ENCODE measurements at regions not wholly inside any gene's neighbourhood (a gene's known extent, or its start where the extent isn't known, plus 50 kb on each side); places are given as distances from the start of the nearest gene placed in this dataset.

GRCh38 chr5:39517800-39518199 lies 93.0 kb upstream of the DAB2 start:
- TF ChIP-seq CTCF (conservative IDR thresholded peaks at IDR 0.05) (no peak), ZFX (IDR thresholded peaks at IDR 0.05) (no peak)
